Stimulated activated CD8-positive, alpha-beta memory T cell treated with anti-CD3 and anti-CD28 coated beads, Interleukin-4, amount 100 ng/mL, for 24 hours (primary cell): ENCODE measurements at regions not wholly inside any gene's neighbourhood (a gene's known extent, or its start where the extent isn't known, plus 50 kb on each side); places are given as distances from the start of the nearest gene placed in this dataset.
"Not testable (repeated sequence)": the region's sequence is repeated elsewhere in the genome, so short reads cannot be mapped to it uniquely, and the experiment has no call there.

Experiments
- DNase-seq: peaks from one replicate; pipeline ENCODE4 v3.0.0-alpha.2; 2020; ENCODE audit warnings: low read depth

DNA sequence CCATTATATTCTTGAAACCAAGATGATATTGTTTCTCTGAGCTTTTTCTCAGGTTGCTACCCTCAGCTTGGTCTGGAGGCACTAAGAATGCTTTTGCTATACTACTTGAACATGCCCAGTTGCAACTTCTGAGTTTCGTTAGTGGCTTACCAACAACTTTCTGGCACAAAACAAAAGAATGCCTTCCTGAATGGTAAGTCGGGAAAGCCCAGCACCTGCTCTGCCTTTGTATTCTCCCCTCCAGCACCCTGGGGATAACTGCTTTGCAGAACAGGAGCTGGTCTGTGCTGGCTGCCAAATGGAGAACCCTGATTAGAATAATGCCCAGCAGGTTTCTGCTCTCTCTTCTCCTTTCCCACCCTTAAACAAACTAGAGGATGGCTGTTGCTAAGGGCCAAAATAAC, 149.3 kb downstream of the TGFB2 start:
- no peak for DNase-seq

DNA sequence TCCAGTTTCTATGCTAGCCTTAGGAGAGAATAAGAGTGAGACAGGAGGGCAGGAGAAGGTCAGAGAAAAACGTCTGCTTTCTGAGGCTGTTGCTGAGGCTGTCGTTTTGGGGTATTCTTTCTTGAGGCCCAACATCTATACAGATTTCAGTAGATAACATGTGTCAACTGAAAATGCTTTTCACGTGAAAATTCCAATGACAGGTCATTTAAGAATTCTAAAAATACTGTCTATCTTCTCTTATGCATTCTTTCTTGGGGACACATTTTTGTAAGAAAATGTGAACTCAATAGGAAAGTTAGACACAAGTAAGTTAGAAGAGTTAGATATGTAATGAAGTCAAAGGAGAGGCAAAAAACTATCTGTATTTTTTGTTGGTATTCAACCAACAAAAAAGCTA, 150.8 kb downstream of the TGFB2 start:
- DNase-seq = no peak

DNA sequence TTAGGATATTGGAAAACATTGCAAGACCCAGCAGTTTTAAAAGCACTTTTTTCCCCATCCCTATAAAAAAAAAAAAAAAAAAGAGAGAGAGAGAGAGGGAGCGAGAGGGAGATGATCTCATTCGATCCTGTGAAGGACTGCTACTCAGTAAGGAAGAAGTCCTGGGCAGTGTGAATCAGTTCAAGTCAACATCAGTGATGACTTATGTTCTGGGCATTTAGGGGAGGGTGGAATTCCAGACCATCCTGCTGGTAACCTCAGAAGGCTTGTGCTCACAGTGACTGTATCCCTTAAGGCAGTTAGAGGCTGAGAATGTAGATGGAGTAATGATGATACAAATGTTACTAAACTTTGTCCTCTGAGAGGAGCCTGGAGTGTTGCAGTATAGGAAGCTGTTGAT, 151.4 kb downstream of the TGFB2 start:
- DNase-seq = no peak

DNA sequence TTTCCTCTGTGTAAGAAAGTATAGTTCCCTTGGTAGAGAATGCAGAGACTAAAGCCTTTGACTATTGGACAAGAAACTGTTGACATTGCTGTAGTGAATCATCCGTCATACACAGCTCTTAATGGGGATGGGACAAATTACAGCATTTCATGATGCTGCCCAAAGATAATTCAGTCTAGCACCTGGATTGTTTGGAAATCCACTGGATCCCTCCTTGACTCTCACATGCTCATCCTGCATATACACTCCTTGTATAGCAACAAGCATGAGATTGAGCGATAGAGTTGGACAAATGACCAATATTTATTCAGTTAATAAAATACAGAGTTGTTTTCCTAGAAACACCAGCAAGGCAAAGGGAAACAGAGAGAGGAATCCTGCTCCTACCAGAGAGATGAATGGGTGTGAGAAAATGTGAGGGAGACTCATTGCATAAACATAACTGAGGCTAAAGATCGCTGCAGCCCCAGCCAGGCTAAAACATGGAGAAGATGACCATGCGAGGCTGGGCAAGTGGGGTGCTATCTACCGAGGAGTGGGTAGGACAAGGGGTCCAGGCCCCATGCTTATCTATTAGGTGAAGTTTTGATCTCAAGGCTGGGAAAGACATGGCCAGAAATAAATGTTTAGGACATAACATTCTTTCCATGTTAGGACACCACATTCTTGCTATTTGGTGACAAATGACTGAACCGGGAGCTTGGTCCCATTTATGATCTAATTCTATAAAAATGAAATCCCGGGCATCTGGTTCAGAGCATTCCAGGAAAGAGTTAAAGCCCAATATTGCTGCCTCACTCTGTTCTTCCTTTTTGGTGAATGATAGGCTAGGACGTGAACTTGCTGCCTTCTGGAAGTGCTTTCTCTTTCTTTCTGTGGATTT, 153.2 kb downstream of the TGFB2 start:
- DNase-seq = no peak

DNA sequence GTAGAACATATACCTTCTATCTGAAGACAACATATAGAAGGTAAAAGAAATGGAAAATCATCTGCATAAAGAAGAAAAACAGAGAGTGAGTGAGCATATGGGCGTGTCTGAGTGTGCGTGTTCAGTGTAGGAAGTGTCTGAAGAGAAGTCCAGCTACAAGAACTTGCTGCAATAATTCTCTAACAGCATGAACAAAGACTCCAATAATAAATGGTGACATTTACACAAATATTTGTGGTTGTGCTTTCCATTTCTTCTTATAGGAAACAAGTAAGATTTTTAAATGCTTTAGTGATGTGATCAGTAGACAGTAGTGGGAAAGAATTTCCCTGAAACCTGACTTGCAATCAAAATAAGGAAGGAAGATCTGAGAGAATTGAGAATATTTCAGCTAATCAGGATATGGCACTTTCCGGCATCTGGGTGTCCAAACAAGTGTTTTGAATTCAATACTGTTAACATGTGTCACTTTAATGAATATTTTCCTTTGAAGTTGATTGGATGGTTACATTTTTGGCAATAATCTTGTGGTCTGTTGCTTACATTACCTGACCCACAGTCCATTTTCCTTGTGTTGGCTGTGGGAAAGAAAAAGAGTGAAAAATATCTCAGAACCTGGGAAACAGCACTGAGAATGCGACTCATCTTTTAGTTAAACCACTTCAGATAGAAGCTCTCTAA, 154.0 kb downstream of the TGFB2 start:
- no peak for DNase-seq

DNA sequence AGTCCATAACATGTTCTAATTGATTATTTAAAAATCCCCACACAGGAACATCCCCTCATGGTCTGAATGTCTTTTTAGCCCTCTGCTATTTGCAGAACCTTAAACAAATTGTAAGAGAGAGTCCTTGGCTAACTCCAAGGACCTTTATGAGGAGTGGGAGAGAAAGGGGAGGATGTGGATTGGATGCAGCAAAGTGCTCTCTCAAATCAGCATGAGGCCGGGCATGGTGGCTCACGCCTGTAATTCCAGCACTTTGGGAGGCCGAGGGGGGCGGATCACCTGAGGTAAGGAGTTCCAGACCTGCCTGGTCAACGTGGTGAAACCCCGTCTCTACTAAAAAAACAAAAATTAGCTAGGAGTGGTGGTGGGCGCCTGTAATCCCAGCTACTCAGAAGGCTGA, 154.8 kb downstream of the TGFB2 start:
- DNase-seq = no peak

DNA sequence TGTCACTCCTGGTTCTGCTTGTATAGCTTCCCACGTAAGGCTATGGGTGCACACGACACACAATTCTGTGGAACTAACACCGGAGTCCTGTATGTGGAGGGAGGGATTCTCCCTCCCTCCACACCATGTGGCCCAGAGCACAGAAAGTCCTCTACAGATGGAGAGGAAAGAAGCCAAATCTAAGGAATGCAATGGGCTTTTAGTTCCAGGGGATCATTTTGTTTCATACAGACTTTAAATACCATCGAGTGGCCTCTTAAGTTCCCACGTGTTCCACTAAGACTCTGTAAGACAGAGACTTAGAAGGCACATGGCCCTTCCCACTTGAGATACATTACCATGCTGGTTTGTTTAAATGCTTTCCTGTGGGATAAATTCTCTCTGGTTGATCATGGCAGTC, 156.0 kb downstream of the TGFB2 start:
- no peak for DNase-seq

DNA sequence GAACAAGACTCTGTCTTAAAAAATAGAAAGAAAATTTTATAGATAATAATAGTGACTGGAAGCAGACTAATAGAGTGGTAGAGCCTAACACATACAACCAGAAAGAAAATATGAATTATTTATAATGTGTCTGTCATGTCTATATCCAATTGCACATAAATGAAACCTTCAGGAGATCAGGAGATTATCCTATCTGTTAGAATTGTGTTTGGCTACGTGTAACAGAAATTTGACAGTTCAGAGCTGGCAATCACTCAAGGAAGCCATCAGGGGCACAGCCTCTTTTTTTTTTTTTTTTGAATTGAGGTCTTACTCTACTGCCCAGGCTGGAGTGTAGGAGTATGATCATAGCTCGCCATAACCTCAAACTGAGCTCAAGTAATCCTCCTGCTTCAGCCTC, 157.2 kb downstream of the TGFB2 start:
- no peak for DNase-seq

DNA sequence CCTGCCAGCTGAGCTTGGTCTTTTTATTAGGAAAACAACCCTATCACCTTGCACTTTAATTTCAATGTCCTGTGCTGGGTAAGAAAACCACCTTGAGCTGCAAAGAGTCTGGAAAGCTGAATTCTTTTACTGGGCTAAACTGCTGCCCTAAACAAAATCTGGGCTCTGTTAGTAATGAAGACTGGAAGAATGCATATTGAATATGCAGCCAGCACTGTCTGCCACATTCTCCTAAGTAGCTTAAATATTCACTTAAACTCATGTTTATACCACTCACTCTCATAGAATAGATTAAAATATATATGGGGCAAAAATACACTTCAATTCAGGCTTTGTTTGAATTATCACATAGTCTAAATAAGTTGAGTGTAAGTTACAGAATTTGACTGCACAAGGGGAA, 158.0 kb downstream of the TGFB2 start:
- no peak for DNase-seq

DNA sequence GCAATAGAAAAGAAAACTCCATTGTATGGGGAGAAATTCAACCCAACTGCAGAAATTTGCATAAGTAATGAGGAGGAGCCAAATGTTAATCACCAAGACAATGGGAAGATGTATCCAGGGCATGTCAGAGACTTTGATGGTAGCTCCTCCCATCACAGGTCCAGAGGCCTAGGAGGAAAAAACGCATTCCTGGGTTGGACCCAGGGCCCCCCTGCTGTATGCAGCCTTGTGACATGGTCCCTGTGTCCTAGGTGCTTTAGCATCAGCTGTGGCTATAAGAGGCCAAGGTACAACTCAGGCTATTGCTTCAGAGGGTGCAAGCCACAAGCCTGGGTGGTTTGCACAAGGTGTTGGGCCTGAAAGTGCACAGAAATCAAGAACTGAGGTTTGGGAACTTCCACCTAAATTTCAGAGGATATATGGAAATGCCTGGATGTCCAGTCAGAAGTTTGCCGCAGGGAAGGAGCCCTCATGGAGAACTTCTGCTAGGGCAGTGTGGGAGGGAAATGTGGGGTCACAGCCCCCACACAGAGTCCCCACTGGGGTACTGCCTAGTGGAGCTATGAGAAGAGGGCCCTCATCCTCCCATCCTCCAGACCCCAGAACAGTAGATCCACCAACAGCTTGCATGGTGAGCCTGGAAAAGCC, 162.3 kb downstream of the TGFB2 start:
- no peak for DNase-seq

DNA sequence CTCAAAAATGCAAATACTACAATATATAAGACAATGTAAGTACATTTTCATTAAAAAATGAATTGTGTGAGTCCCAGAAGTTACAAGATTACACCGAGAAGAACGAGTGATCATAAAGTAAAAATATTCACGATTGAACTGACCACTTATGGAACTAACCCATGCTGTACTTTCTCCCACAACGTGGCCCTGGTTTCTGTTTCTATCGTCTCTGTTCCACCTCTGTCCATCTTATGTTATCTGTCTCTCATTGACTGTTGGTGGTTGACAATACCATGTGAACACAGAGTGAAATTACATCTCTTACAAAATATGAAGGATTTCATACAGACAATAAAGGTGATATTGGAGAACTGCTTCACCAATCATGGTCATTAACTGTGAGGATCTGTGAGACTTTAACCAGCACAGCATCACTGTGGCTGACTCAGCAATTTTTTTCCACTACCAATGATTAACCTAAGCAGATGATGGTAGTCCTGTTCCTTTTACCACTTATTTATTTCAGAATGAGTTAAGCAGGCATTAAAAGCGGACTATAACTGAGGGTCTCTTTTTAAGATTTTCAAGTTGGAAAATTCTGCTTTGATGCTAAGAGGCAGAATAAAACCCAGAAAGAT, 165.1 kb downstream of the TGFB2 start:
- DNase-seq = no peak

DNA sequence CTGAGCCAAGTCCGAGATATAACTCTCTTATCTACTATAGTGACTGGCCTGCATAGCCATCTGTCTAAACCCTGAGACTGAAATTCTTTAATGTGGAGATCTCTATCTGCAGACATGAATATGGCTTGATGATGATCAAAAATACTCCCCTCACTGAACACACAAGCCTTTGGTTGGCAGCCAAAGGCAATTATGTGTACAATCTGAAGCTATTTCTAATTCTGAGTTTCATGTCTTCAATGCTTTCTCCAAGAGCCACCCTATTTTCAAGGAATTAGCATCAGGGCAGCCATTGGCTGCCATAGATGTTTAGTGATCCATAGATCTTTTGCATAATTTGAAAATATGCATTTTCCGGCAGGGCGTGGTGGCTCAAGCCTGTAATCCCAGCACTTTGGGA, 168.2 kb downstream of the TGFB2 start:
- no peak for DNase-seq

DNA sequence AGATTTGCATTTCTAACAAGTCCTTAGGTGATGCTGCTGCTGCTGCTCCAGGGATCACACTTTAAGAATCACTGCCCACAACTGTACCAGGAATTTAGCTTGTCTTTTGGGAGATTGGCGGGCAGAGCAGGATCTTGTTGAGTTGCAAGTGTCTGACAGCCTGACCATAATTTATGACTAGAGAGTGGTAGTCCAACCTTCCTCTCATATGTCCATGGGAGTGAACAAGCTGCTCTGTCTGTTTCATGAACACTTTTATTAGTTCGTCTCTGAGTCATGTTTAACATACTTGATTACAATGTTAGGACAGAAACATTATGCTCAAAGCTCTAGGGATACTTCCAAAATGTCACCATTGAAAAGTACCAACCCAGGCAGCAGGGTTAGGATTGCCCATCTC, 169.6 kb downstream of the TGFB2 start:
- DNase-seq = no peak

DNA sequence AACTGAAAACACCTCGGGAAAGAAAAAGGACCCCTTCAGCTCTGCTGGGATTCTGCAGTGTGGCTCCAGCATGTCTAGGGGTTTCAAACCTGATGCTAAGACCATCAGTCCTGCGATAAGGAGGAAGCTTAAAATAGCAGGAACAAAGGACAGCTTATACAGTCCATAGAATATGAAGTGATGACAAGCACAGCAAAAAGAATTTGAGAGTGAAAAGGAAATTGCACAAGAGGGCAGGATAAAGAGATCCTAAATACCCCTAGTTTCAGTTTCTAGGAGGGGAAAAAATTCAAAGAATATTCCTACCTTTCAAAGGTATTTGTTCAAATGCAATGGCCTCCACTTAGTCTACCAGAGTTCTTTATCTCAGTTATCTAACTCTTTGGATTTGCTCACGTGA, 171.4 kb downstream of the TGFB2 start:
- DNase-seq = no peak

DNA sequence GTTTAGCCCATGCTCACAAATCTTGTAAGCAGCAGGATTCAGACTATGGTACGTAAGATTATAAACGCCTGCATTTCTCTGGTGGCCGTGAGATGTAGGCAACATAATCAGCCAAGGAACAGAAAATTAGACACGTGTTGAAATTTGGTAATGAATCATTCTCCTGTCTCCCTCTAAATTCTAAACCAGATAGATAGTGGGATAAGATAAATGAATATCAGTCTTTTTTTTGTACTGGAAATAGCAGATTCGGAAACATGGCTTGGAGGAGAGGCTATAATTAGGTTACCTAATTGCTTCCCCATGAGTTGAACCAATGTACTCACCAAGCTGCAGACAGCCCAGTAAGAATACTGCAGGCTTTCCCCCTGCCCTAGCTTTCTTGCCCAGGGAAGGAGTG, 172.3 kb downstream of the TGFB2 start:
- DNase-seq = no peak

DNA sequence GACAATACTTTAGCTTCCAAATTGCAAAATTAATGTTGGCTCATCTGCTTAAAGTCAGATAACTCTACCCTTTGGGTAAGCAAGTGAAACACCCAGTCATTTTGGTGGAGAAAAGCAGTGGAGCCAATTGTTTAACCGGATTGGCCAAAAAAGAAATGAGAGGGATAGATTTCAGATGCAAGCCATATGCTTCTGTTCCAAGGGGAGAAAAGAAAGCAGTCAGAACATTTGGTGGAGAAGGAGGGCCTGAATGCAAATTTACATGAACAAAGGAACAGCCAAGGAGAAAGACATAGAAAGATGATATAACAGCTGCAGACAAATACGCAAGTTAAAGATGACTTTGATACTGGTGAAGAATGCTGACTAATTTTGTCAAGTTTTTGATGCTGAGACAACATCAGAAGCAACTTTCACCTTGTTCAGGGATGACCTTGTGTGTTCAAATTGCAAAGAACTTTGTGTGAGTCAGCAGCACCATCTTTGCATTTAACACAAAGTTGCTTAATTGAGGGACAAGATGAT, 173.1 kb downstream of the TGFB2 start:
- DNase-seq = no peak

DNA sequence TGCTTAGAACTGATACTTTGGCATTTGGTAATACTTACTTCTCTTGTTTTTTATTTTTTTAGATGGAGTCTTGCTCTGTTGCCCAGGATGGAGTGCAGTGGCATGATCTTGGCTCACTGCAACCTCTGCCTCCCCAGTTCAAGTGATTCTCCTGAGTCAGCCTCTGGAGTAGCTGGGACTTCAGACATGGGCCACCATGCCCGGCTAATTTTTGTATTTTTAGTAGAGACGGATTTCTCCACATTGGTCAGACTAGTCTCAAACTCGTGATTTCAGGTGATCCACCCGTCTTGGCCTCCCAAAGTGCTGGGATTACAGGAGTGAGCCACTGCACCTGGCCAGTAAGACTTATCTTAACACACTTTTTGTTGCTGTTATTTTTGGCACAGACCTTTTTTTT, 175.5 kb downstream of the TGFB2 start:
- not testable (repeated sequence) for DNase-seq

DNA sequence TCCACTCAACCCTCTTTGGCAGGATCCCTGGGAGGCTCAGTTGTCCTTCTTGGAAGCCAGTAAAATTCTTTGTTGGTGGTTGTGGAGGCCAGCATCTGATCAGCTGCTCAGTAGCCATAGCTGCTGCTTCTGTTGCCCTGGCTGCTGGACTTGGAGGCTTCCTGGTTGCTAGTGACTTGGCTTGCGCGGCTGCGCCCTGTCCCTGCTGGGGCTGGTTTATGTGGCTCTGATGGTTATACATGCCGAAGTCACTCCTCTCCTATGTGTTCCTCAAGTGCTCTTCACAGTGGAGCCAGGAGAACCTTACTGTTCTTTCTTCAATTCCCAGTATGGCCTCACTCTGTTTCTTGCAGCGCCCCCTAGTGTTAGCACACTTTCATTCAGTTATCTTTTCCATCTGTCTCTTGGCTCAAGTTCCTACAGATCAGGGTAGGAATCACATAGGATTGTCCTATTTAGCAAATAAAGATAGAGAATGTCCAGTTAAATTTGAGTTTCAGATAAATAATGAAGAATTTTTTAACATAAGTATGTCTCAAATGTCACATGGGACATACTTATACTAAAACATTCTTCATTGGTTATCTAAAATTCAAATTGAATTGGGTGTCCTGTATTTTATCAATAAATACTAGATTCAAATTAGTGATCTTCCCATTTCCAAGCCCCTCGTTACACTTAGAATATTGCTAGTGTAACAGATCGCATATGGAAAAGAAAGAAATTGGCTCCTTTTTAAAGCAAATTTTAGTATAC, 176.5 kb downstream of the TGFB2 start:
- DNase-seq = peak; percentile 10

DNA sequence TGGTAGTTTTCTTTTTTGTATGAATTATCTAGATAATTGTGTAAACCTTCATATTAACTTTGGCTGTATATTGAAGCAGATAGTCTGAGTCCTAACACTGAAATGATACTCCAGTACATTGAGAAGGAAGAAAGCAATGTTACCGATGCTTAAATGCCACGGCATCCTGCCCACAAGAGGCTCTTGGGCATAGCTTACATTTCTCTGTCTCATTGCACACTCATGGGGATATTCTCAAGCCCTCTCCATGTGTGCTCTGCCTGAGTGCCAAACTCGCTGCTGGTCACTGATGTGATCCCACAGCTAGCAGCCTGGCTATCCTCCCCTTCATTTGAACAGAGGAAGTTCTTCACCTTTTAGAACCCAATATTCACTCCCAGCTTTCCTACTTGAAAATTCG, 179.4 kb downstream of the TGFB2 start:
- DNase-seq = no peak

DNA sequence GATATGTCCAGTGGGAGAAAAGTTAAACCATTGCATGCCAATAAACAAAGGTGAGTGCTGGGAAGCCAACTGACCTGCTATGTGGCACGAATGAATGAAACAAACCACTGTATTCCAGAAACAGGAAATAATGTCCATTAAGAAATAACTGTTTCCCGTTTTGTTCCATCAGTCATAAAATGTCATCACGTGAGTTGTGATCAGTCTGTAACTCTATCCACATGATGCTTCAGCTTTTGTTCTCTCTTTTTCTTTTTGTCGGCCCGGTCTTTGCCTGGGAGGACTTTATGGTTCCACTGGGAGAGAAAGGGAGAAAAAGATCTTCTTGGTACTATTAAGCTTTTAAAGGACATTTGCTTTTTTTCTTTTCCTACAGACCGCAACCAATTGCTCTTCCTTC, 179.9 kb downstream of the TGFB2 start:
- DNase-seq = no peak

DNA sequence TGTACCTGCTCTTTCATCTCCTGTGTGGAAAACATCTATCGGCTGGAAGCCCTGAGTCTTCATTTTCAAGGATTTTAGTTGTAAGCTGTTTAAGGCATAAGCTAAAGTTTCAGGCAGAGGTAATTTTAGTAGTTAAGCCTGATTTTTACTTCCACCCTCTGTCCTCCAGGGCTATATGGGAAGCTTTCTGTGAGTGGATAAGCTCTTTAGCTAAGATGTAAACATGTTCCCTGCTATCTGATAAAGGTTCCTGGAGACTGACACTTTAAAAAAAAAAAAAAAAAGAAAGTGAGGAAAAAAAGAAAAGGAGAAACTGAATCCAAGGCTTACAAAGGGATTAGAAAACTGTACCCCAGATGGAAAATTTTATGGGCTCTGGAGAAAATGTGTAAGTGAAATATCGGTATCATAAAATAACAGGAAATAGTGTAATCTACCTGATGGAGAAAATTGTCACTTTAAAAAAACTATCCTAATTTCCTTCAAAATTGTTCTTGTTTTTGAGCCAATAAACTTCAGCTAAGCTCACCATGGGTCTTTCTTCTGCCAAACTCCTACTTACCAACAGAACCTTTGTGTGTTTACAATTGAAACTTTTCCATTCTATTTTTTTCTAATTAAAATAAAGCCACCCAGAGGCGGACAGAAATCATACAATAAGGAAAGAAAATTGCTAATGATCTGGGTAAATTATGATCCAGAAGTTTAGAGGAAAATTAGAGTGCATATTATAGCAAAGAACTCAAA, 180.5 kb downstream of the TGFB2 start:
- DNase-seq = no peak
